D721Med (cell line): ENCODE measurements at regions not wholly inside any gene's neighbourhood (a gene's known extent, or its start where the extent isn't known, plus 50 kb on each side); places are given as distances from the start of the nearest gene placed in this dataset.

ENCODE experiments used
- DNase-seq: peaks from one replicate; pipeline ENCODE4 v3.0.0; 2011; ENCODE audit warnings: low spot score; ENCODE audit not compliant: insufficient read length
- FAIRE-seq: peaks from 2 replicates; lab custom pipeline; 2011; peaks lifted over from hg19 to GRCh38; lab: Jason Lieb, UNC
- TF ChIP-seq, protein P1 (sequence below): IDR thresholded peaks from 2 replicates; pipeline ENCODE4 v1.5.1; 2012; ENCODE audit warnings: mild to moderate bottlenecking, control low read depth; ENCODE audit not compliant: insufficient read depth; ENCODE audit errors: missing control alignments

DNA sequence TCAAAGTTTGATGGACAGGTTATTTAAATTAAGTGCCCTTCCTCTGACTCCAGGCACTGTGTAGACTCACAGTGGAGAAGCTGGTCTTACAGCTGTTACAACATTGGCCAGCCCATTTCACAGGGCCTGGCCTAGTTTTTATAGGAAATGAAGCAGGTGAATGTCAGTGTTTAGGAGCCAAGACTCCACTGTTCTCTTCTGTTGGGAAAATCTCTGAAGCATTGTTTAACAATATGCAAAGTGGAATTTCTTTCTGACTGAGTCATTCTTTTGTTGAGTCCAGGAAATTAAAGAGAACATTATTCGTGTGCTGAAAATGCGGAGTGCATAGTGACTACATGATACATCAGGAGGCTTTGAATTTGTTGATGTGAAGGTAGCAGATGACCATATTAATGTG is 64.7 kb downstream of the ARRDC4 start:
- FAIRE-seq: no peak
- no peak for DNase-seq
- TF ChIP-seq, protein P1, sequence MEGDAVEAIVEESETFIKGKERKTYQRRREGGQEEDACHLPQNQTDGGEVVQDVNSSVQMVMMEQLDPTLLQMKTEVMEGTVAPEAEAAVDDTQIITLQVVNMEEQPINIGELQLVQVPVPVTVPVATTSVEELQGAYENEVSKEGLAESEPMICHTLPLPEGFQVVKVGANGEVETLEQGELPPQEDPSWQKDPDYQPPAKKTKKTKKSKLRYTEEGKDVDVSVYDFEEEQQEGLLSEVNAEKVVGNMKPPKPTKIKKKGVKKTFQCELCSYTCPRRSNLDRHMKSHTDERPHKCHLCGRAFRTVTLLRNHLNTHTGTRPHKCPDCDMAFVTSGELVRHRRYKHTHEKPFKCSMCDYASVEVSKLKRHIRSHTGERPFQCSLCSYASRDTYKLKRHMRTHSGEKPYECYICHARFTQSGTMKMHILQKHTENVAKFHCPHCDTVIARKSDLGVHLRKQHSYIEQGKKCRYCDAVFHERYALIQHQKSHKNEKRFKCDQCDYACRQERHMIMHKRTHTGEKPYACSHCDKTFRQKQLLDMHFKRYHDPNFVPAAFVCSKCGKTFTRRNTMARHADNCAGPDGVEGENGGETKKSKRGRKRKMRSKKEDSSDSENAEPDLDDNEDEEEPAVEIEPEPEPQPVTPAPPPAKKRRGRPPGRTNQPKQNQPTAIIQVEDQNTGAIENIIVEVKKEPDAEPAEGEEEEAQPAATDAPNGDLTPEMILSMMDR: no peak

DNA sequence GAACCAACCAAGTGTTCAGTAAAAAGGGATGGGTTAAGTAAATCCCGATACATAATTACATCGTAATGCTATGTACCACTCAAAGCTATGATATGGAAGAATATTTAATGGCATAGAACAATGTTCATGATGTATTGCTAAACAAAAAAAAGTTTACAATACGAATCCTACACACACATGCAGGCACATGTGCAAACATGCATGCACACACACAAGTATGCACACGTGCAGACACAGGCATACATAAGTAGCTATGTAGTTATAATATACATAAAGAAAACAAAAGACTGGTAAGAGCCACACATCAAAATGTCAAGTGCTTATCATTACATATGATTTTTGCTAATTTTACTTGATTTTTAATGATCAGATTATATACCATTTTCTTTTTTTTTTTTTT is 74.2 kb downstream of the ARRDC4 start:
- DNase-seq: no peak
- TF ChIP-seq, protein P1: no peak
- no peak for FAIRE-seq

DNA sequence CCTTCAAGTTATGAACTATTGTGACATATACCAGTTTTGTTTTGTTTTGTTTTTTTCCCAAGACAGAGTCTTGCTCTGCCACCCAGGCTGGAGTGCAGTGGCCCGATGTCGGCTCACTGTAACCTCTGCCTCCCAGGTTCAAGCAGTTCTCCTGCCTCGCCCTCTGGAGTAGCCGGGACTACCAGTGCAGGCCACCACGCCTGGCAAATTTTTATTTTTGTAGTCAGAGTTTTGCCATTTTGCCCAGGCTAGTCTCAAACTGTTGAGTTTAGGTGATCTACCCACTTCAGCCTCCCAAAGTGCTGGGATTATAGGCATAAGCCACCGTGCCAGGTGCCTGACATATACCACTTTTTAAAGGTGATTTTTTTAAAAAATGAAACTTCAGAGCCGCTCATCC is 74.6 kb downstream of the ARRDC4 start:
- no peak for DNase-seq
- TF ChIP-seq, protein P1: no peak
- no peak for FAIRE-seq

DNA sequence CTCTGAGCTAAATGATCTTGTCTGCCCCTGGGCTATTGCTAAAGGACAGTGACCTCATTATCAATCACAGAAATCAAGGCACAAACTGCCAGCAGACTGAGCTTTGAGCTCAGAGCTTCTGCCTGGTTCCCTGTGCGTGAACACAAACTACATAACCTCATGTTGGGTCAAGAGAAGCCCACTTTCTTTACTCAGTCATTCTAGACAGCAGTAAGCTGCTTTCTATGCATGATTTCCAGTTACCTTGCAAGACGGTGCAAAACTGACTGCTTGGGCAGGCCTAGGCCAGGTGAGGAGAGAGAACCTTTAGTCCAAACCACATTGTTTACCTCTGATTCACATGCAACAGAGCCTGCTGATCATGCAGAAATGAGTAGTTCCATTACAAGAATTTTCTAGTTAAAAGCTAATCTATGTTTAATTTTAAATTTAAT is 75.1 kb downstream of the ARRDC4 start:
- no peak for FAIRE-seq
- DNase-seq: no peak
- TF ChIP-seq, protein P1: no peak

DNA sequence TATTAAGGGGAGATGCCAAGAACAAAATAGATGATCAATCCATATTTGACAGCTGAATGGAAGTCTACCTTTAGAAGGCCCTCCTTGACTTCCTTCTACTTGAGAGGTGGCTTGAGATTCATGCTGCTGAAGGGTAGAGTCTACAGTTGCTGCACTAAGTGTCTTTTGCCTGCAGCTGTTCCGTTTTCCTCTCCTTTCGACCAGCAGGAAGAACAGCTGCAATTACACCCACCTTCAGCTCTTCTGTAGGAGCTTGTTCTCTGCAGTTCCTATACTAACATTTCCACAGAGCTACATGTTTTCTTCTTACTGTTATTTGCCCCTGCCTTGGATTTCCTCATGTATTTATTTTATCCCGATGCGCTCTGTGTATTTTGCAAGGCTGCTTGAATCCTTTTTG is 79.1 kb downstream of the ARRDC4 start:
- no peak for DNase-seq
- TF ChIP-seq, protein P1: no peak
- FAIRE-seq: no peak

DNA sequence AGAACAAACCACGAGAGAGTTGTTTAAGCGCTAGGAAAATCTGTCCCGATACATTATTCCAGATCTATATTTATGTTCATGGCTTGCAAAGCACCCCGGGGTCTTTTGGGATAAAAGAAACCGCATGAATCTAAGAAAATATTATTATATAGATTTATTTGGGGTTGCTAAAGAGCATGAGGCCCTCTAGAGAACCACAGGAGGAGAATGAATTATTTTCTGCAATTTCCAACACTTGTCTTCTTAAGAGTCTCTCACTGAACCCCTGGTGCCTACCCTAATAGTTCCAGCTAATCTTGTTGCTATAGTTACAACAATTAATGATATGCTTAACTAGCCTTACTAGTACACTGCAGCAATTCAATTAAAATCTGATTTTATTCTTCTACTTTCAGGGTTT is 79.6 kb downstream of the ARRDC4 start:
- DNase-seq (no peak), FAIRE-seq (no peak)
- TF ChIP-seq, protein P1: no peak

DNA sequence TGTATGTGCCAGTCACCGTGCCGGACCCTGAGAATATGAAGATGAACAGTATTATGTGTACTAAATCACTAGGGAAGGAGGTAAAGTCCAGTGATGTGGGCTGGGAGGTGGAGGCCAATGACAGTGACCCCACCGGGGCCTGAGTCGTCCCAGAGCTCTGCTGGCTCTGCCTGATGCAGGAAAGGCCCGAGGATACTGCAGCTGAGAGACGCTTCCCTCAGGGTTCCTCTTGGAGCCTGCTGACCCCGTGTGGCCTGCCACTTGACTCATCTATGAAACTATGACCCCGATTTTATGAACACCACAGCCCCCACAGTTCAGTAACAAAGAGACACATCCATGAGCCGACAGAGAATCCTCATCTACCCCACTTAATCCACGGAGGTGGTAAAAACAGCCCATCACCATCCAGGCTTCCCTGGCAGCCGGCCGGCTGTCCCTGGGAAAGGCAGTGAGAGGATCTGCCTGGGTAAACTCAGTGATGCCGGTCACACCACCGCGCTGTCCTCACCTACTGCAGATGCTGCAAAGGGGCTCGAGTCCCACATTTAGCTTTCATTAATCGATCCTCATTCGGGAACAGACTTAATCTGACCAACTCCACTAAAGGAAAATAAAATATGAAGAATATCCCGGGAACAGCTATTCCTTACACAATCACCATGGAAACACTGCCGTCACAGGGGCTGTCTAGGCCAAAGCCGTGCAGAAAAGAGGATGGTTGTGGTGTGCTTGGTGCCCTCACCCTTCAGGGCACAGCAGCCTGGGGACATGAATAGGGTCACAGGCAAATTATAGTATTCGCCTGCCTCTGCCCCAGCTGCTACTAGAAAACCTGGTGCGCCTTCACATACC is 82.9 kb downstream of the ARRDC4 start:
- FAIRE-seq: no peak
- TF ChIP-seq, protein P1: no peak

More for the DNA sequence above, 82.9 kb downstream of the ARRDC4 start:
- no peak for DNase-seq
